Left lung (tissue), 4 donors: ENCODE measurements at regions not wholly inside any gene's neighbourhood (a gene's known extent, or its start where the extent isn't known, plus 50 kb on each side); places are given as distances from the start of the nearest gene placed in this dataset.

ENCODE experiments used
- ATAC-seq: fragments of 200-7000 bp; cut with Tn5 transposase; one replicate; pipeline ENCODE4 v1.9.1; 2020; ENCODE audit warnings: moderate library complexity
- DNase-seq, 4 donors: peaks; one replicate each; pipeline ENCODE4 v3.0.0-alpha.2; 2013 to 2020
- H3K27ac ChIP-seq, 2 donors: fragments of 200-600 bp; sonication (generic) in 1 of 2; one replicate each; pipeline versions ENCODE4 v1.5.0 to v1.8.0; 2020 to 2021
- H3K27me3 ChIP-seq, 2 donors: fragments of 200-600 bp; sonication (generic) in 1 of 2; one replicate each; pipeline versions ENCODE4 v1.5.0 to v1.8.0; 2020 to 2021
- H3K36me3 ChIP-seq, 2 donors: fragments of 200-600 bp; sonication (generic) in 1 of 2; one replicate each; pipeline versions ENCODE4 v1.5.0 to v1.8.0; 2020 to 2021
- H3K4me1 ChIP-seq, 2 donors: fragments of 200-600 bp; one replicate each; pipeline ENCODE4 v1.8.0; 2021
- H3K4me3 ChIP-seq, 2 donors: fragments of 200-600 bp; sonication (generic) in 1 of 2; one replicate each; pipeline versions ENCODE4 v1.5.0 to v1.8.0; 2020 to 2021; ENCODE audit warnings: mild to moderate bottlenecking in 1 of 2
- H3K9me3 ChIP-seq, 2 donors: fragments of 200-600 bp; sonication (generic) in 1 of 2; one replicate each; pipeline versions ENCODE4 v1.5.0 to v1.8.0; 2020 to 2021
- CTCF ChIP-seq, 2 donors: fragments of 200-600 bp; sonication (generic) in 1 of 2; IDR thresholded peaks; one replicate each; pipeline versions ENCODE4 v1.5.0 to v1.8.0; 2021; ENCODE audit warnings: antibody characterized with exemption in 2 of 2
- intact Hi-C, 2 donors: fragments of 100-400 bp; cut with DNase I; formaldehyde crosslinking; loops; one replicate each; pipeline versions ENCODE4 v1.11.2 to v1.14.2; 2022
- donor health status: DM: no; HTN: yes; CAD: no.
- donor health status: DM: no; HTN: no; CAD: no.

- Histone ChIP-seq H3K9me3 (no peaks in the 10 kb centered on the region), H3K27ac (no peak overlapping the region), H3K27me3 (no peaks in the 10 kb centered on the region), H3K4me3 (no peak overlapping the region), H3K4me1 (peaks cover 3 to 8% of the 10 kb centered on the region in 2 donors), H3K36me3 (no peaks in the 10 kb centered on the region)
- ATAC-seq (no peak), DNase-seq (no peak)
- intact Hi-C loops, result no loop called here
- no peak for TF ChIP-seq CTCF (IDR thresholded peaks at IDR 0.05)
Observed at GRCh38 chr2:134146620-134147019, 107.3 kb upstream of the MGAT5 start.

GRCh38 chr2:134148172-134148571 lies 105.7 kb upstream of the MGAT5 start:
- Histone ChIP-seq H3K36me3 (no peaks in the 10 kb centered on the region), H3K9me3 (no peaks in the 10 kb centered on the region), H3K4me1 (peaks cover 0 to 9% of the 10 kb centered on the region in 2 donors), H3K27ac (no peak overlapping the region), H3K4me3 (no peak overlapping the region), H3K27me3 (no peaks in the 10 kb centered on the region)
- ATAC-seq, result no peak
- no peak for TF ChIP-seq CTCF (IDR thresholded peaks at IDR 0.05)
- no peak for DNase-seq
- intact Hi-C loops, result no loop called here

GRCh38 chr2:134148843-134149472 lies 104.9 kb upstream of the MGAT5 start:
- no peak overlapping the region for H3K27ac ChIP-seq
- no peak for ATAC-seq
- H3K4me1 ChIP-seq, result peaks cover 4 to 17% of the 10 kb centered on the region in 2 donors
- no peak for TF ChIP-seq CTCF (IDR thresholded peaks at IDR 0.05)
- DNase-seq, result no peak
- intact Hi-C loops, result no loop called here
- H3K4me3 ChIP-seq, result no peak overlapping the region
- no peaks in the 10 kb centered on the region for H3K36me3 ChIP-seq
- H3K27me3 ChIP-seq, result no peaks in the 10 kb centered on the region
- H3K9me3 ChIP-seq, result no peaks in the 10 kb centered on the region

- Histone ChIP-seq H3K9me3 (no peaks in the 10 kb centered on the region), H3K27ac (no peak overlapping the region), H3K4me1 (peaks cover 9 to 26% of the 10 kb centered on the region in 2 donors), H3K4me3 (no peak overlapping the region), H3K27me3 (no peaks in the 10 kb centered on the region), H3K36me3 (no peaks in the 10 kb centered on the region)
- intact Hi-C loops, result no loop called here
- DNase-seq (no peak), ATAC-seq (no peak)
- TF ChIP-seq CTCF (IDR thresholded peaks at IDR 0.05), result no peak
Observed at GRCh38 chr2:134149904-134150303, 104.0 kb upstream of the MGAT5 start.

GRCh38 chr2:134150760-134151159 lies 103.1 kb upstream of the MGAT5 start:
- H3K36me3 ChIP-seq, result no peaks in the 10 kb centered on the region
- H3K4me3 ChIP-seq, result no peak overlapping the region
- no peak for ATAC-seq
- H3K4me1 ChIP-seq, result peaks cover 12 to 33% of the 10 kb centered on the region in 2 donors
- no peak for DNase-seq
- no peaks in the 10 kb centered on the region for H3K9me3 ChIP-seq
- no peaks in the 10 kb centered on the region for H3K27me3 ChIP-seq
- no peak for TF ChIP-seq CTCF (IDR thresholded peaks at IDR 0.05)
- intact Hi-C loops, result no loop called here
- H3K27ac ChIP-seq, result no peak overlapping the region
